Activated CD4-positive, CD25-positive, alpha-beta regulatory T cell treated with anti-CD3 and anti-CD28 coated beads, Interleukin-2, amount 50 U/mL, for 24 hours (primary cell): ENCODE measurements at regions not wholly inside any gene's neighbourhood (a gene's known extent, or its start where the extent isn't known, plus 50 kb on each side); places are given as distances from the start of the nearest gene placed in this dataset.

Experiments
- ATAC-seq, 2 donors: fragments of 150-1000 bp; cut with Tn5 transposase; one replicate each; pipeline ENCODE4 v1.10.0; 2021; ENCODE audit warnings: mild to moderate bottlenecking in 1 of 2, moderate library complexity in 1 of 2

DNA sequence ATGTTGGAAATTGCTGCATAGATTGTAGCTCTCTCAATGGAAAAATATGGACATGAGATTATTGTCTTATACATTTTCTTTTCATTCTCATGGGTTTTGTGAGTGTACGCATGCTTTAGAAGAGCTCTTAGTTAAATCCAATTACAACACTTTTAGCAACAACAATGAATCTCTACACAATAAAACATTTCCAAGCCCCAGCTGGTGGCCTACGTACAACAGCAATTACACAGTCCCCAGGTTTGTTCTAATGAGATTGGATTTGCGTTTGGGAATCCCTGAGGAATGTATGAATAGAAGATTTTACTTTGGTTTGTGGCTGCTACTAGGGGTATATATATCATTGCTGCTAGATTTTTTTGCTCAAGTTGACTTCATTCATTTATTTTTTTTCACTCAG lies 98.6 kb downstream of the FHDC1 start:
- ATAC-seq: no peak

DNA sequence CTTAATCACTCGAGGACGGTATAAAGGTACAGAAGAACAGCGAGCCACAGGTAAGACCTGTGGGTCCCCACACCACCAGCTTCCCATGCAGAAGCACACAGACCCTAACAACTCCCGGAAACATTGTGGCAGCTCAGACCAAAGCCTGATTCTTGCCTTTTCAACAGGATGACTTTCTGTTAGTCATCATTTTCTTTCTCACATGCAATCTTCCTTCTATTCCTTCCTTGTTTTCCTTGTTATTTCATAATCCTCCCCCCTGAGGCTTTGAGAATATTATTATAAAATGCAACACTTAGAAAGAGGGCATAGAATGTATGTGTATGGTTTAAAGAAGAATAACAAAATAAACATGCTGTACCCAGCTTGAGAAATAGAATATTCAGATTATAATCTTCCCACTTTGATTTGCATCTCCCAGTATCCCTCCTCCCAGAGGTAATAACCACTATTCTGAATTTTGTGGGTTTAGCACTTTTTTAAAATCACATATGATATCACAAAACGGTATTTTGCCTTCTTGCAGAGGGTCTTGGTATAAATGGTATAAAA lies 100.9 kb downstream of the FHDC1 start:
- no peak for ATAC-seq

DNA sequence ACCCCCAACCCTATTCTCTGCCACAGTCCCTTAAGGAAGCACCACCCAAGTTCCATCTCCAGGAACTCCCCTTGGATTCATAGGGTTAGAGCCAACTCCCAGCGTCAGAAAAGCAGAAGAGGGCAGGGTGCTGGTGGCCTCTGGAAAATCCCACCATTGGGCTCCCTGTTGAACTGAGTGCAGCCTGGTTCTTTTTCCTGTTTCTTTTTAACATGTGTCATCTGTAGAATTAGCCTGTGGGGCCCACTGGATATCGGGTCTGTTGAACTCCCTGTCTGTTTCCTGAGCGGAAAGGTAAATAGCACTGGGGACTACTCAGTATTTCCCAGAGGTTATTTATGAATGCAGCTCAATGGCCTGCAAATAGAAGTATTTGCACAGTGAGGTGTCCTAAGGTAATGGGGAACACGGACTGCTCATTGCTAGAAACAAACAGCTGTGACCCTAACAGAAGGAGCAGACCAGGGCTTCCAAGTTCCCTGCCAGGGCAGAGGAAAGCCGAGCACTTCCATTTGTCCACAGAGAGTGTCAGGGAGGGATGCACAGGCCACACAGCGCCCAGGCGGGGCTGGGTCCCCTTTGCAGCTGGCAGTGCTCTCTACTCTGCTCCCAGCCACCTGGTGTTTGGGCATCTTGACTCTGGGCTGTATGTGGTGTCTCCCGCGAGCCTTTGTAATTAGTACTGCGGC lies 102.6 kb downstream of the FHDC1 start:
- no peak for ATAC-seq

DNA sequence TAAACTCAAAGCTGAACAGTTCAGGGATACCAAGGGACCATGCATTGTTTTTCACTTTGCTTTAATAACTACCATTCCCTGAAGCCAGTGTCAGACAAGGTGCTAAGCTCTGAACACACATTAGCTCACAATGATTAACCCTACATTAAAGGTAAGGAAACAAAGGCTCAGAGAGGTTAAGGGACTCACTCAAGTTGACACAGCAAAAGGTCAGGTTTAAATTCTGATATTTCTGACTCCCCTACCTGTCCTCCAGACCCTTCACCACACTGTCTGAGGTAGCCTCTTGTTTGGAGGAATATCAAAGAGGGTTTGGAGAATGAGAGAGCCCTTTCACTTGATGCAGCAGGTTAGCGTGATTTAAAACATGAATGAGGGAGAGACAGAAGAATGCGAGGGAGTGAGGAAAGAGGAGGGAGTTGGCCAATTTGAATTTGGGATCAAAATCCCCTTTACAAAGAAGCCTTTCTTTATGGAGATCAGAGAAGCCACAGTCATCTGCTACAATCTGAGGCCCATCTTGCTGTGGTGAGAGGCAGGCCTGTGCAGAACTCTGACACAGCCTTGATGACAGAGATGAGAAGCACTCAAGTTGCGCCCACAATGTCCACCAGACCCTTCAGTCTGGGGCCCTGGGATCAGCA lies 103.5 kb downstream of the FHDC1 start:
- ATAC-seq: no peak

DNA sequence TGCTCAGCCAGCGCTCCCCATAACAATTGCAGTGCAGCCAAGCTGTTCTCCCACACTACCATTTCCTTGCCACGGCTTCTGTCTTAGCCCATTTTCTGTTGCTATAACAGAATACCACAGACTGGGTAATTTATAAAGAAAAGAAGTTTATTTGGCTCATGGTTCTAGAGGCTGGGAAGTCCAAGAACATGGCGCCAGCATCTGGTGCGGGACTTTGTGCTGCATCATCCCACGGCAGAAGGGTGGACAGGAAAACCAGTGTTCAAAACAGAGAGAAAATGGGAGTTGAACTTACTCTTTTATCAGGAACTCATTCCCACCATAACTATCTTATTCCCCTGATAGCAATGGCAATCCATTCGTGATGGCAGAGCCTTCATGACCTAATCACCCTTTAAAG lies 104.6 kb downstream of the FHDC1 start:
- ATAC-seq: no peak

DNA sequence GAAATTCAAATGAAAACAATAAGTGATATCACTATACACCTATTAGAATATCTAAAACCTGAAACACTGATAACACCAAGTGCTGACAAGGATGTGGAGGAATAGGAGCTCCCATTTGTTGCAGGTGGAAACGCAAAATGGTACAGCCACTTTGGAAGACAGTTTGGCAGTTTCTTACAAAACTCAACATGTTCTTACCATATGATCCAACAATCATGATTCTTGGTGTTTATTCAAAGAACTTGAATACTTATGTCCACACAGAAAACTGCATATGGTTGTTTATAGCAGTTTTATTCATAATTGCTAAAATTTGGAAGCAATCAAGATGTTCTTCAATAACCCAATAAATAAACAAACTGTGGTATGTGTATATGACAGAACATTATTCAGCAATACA lies 107.9 kb downstream of the FHDC1 start:
- no peak for ATAC-seq

DNA sequence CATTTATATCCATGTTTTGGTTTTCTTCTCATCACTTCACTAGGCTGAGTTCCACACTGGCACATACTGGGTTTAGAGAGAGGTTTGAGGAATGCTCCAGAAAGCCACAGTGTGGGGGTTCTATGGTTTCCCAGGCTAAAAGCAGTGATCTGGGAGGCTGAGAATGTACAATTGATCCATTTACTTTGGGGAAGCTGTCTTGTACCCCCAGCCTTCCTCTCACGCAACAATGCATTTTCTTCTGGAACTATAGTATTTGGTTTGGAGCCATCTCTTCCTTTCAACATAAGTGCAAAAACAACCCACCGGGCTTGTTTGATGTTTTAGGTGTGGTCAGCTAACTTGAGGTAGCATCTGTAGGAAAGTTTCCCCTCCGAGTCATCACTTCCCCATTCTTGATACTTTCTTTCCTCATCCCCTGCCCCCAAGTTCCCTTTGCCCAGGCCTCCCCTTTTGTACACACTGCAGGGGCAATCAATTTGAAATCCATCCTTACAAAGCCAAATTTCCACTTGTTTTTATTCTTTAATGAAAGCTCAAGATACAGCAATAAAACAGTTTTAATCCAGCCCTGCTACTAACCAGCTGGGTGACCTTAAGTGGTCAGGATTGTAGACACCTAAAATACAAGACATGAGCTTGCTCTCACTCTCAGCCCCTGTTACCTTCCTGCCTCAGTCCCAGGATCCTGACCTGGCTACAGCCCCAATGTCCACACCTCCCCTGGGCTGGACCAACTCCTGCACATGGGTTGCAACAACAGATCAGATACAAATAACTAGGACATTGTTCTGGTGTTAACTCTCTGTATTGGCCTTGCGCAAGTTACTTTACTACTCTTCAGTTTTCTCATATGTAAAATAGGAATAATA lies 109.2 kb downstream of the FHDC1 start:
- ATAC-seq: no peak

DNA sequence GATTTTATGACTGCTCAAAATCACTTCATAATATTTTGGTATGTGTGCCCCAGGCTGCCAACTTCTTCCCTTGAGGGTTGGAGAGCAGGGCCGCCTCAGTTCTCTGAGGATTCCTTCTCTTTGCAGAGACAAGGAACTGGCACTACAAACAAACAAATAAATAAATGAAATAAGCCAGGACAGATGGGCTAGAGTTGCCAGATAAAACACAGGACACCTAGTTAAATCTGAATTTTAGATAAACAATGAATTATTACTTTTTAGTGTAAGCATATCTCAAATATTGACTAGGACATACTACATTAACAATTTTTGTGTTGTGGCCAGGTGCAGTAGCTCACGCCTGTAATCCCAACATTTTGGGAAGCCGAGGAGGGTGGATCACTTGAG lies 122.5 kb downstream of the FHDC1 start:
- ATAC-seq: no peak

DNA sequence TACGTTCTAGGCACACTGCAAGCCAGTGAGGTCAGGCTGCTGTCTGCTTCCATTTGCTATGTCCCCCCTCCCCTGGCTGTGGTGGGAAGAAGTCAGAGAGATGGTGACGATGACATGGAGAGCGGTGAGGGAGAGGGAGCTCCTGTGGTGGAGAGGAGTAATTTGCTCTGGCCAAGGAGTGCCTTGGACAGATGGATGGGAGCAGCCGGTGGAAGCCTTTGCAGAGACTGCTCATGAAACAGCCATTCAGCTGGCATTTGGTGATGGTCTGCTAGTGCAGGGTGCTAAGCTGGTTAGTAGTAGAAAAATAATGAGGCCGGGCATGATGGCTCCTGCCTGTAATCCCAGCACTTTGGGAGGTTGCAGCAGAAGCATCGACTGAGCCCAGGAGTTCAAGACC lies 124.1 kb downstream of the FHDC1 start:
- no peak for ATAC-seq

DNA sequence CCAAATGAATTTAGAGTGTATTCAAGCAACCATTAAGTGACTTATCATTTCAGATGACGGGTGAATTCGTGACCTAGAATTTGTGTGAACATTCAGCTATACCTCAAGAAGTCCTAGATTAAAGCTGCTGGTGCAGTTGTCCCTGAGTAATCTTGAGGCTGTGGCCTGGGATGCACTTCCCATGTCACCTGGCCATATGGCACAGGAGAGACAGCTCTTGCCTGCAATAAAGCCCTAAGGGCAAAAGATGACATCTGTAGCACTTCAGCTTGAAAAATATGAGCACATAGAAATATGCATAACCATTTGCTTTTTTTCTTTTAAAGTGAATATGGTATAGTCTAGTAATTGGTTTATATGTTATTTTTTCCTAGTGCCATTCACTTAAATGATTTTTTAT lies 125.8 kb downstream of the FHDC1 start:
- ATAC-seq: no peak

DNA sequence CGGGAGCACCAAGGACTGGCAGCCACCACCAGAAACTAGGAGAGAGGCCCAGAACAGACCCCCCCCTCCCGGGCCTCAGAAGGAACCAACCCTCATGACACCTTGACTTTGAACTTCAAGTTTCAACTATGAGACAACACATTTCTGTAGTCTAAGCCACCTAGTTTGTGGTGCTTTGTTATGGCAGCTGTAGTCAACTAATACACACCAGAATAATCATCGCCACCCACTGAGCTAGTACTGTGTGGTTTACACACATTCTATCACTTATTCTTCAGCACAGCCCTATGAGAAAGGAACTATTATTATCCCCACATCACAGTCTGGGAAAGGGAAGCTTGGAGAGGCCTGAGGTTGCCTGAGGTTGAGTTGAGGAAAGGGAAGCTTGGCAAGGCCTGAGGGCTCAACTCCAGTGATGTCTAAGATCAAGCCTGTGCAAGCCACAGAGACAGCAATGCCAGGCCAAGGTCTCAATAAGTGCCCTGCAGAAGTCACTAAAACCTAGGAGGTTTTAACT lies 126.6 kb downstream of the FHDC1 start:
- no peak for ATAC-seq

DNA sequence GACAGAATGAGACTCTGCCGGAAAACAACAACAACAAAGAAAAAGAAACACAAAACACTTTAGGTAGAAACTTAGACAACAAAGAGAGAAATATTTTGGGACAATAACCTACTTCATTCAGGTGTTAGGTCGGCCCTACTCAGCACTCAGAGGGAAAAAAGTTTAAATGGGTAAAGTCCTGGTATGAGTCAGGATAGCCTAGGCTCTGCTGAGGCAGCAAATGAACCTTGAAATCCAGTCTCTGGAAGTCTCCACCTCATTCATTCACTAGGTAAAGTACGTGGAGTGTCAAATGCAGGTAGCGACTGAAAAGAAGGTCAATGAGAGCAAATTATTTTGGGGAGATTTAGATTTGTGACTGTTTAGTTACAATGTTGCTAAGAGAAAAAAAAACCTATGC lies 127.4 kb downstream of the FHDC1 start:
- no peak for ATAC-seq

DNA sequence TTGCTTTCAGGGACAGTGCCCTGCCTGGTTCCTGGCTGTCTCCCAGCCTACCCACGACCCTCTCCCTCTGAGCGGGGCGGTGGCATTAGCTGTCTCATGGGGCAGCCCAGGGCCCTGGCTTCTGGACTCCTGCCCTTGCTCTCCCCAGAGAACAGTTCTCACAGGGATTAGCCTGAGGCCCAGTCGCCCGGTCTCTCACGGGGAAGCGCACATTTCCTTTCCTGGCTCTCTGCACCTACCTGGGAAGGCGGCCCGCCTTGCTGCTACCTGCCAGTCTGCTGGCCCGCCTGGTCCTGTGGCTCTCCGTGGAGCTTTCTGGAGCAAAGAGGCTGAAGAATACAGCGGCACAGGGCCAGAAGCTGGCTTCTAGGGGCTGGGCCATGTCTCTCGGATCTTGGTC lies 128.4 kb downstream of the FHDC1 start:
- ATAC-seq: no peak

DNA sequence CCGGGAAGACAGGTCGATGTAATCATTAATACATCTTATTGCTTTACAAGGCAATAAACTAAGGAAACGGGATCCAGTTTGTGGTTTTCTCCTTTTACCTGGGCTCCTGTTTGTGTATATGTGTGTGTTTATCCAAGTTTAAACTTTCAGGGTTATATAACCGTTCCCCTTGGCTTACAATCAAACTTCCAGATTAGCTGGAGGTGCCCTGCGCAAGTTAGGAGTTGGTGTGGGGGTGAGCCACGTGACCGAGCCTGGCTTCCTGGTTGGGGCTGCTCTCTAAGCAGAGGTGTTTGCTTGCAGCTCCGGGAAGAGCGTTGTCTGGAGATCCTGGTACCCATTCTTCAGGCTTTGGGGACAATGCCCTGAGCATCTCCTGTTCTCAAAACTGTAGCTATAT lies 129.2 kb downstream of the FHDC1 start:
- ATAC-seq: no peak

DNA sequence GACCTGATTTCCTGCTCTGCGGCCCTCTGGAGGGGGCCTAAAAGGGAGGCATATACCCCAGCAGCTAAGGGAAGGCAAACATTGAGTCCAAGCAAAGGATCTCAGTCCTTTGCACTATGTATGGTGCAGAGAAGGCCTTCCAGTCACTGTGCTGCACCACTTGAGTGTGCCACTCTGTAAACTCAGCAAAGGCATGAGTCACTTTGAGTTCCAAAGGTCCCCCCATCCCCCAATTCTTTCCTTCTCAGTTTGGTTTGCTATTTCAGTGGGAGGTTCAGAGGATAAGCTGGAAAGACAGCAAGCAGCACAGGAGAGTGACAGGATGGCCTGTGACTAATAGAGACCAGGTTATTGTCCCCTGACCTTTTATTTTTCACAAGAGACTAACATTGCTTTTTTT lies 131.3 kb downstream of the FHDC1 start:
- no peak for ATAC-seq

DNA sequence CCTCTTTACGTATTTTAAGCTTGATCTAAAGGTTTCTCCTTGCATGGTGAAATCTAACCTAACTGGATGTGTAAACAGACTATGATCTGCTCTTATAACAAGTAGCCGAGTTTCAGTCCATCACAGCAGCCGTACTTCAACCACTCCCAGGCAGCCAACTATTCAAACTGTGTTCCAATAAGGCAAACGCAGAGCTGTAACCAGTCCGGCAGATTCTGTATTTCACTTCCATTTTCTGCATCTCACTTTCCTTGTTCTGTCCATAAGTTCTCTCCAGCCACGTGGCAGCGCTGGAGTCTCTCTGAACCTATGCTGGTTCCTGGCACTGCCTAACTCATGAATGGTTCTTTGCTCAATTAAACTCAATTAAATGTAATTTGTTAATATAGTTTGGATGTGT lies 132.6 kb downstream of the FHDC1 start:
- no peak for ATAC-seq

DNA sequence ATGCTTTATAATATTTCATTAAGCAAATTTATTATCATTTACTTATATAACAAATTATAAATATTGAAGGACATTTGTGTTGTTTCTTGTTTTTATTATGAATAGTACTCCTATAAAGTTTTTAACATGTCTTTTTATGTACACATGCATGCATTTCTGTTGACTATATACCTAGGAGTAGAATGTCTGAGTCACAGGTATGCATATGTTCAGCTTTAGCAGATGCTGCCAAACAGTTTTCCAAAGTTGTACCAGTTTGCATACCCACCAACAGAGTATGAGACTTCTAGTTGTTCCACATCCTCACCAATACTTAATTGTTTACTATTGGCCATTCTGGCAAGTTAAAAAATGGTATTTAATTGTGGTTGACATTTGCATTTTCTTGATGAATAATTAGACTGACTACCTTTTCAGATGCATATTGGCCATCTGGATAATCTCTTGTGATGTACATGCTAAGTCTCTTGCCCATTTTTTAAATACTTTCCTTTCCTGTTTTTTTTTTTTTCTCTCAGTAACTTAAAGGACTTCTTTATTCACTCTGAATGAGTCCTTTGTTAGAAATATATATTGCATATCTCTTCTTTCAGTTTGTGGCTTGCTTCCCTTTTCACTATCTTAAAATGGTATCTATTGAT lies 132.2 kb upstream of the TRIM2 start:
- ATAC-seq: no peak

DNA sequence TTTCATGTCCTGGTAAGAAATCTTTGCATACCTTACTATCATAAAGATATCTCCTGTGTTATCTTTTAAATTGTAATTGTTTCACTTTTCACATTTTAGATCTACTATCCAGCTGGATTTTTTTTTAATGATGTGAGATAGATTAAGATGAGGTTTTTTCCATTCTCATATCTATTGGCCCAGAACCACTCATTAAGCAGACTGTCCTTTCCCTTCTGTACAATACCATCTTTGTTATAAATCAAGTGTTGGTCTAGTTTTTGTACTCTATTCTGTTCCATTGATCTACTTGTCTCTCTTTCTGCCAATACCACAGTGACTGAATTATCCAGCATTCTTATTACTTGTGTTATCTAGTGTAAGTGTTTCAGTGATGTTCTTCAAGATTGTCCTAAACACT lies 131.6 kb upstream of the TRIM2 start:
- no peak for ATAC-seq

DNA sequence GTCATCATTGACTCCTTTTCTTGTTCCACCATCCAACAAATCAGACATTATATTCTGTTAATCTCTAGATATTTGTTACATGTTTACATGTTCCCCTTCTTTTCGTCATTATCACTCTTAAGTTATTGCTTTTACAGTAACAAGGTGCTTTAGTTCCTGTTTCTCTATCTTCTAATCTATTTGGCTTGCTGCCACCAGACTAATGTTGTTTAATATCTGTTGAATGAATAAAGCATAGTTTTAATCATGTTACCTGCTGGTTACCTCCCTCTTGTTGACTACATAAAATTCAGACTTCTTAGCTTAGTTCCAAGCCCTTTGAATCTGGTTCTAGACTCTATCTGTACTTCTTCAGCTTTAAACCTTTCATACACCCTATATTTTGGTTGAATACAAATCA lies 129.8 kb upstream of the TRIM2 start:
- no peak for ATAC-seq

DNA sequence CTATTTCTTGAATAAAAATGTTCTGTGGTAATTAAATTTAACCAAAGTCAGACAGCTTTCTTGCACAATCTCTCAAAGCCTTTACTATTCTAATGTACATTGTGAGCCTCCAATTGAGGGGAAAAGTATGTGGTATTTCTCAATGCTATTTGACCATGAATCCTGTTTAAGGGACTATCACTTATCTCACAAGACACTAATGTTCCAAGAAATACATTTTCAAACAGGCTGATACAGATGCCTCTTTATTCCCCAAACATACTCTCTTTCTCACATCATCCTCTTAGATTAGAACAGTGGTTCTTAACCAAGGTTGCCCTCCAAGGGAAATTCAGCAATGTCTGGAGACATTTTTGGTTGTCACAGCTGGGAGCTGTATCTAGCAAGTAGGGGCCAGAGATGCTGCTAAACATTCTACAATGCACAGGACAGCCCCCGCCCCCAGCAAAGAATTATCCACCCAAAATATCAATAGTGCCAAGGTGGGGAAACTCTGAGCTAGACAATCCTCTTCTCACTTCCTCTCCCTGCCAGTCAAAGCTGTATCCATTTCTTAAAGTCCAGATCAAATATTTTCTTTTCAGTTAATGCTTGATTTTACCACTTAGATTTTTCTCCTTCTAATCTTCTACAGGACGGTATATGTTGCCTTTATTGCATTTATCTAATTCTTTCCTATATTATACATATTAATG lies 129.2 kb upstream of the TRIM2 start:
- ATAC-seq: no peak

DNA sequence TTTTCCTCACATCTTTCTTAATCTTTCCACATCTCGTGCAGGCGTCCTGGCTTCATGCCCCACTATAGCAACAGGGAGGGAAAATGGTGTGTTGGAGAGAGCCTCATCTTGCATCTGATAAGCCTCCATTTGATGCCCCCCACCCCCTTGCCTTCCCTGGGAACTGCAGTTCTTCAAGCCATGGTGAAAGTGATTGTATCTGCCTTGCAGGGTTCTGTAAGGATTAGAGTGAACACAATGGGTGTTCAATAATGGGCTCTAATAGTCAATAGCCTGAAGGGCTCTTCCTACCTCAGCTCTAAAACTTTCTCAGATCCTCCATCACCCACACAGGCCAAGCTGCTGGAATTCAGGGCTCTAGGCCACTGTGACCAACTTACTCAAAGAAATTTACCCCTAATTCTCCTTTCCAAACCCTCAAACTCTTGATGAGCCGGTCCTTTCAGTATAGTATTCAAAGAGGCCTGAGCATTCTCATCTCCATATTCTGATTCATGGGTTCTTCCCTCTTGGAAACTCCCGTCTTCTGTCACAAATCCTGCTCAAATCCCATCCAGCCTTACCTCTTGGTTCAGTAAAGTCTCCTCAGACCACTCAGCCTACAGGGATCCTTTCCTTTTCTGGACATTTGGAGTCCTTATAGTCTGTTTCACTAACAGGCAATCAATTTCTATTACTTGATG lies 128.3 kb upstream of the TRIM2 start:
- no peak for ATAC-seq

DNA sequence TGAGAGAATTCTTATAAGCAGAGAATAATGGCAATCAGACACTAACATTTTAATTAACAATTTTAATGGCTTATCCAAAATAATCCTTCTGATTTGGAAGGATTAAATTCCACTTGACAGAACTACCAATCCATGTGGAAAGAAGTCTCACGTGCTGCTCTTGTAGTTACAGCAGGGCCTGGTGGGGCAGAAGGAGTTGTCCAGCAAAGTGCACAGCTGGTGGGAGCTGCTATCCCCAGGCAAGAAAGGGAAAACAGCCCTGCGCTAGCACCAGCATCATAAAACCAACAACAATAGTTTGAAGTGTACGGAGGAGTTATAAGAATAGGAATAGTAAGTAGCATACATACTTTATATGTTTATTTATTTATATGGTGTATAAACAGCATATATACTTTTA lies 127.4 kb upstream of the TRIM2 start:
- no peak for ATAC-seq
